GM12878 (cell line): ENCODE measurements at regions not wholly inside any gene's neighbourhood (a gene's known extent, or its start where the extent isn't known, plus 50 kb on each side); places are given as distances from the start of the nearest gene placed in this dataset.

ENCODE experiments used
- CREB1 ChIP-seq: IDR thresholded peaks from 2 replicates; pipeline ENCODE4 v1.6.1; 2012; ENCODE audit warnings: low read depth, mild to moderate bottlenecking, inconsistent platforms
- EP300 ChIP-seq, 2 experiments: fragments of 150-350 bp in 1 of 2; IDR thresholded peaks; 2 replicates each; pipeline ENCODE4 v1.6.1; 2011 to 2012; ENCODE audit warnings: low read depth in 2 of 2, low read length in 2 of 2, borderline replicate concordance in 1 of 2, improper control_type of control experiment in 1 of 2, inconsistent platforms in 1 of 2; ENCODE audit not compliant: control insufficient read depth in 1 of 2
- ESRRA ChIP-seq: IDR thresholded peaks from 2 replicates; pipeline ENCODE4 v1.6.1; 2012; ENCODE audit warnings: mild to moderate bottlenecking, low read length, improper control_type of control experiment
- GABPA ChIP-seq: IDR thresholded peaks from 2 replicates; pipeline ENCODE4 v1.6.1; 2014; ENCODE audit warnings: antibody characterized with exemption, low read depth, mild to moderate bottlenecking, inconsistent platforms
- NBN ChIP-seq: fragments of 450-650 bp; IDR thresholded peaks from 2 replicates; pipeline ENCODE4 v1.6.1; 2016
- NFYB ChIP-seq: IDR thresholded peaks from 2 replicates; pipeline ENCODE4 v1.6.1; 2011; ENCODE audit warnings: low read depth, mild to moderate bottlenecking, low read length, improper control_type of control experiment, moderate library complexity; ENCODE audit not compliant: insufficient read depth
- TF ChIP-seq, protein P1 (sequence below): IDR thresholded peaks from 2 replicates; pipeline ENCODE4 v1.6.1; 2011; ENCODE audit warnings: mild to moderate bottlenecking, low read depth, low read length, moderate library complexity; ENCODE audit not compliant: insufficient replicate concordance
- TF ChIP-seq, protein P2 (sequence below): IDR thresholded peaks from 2 replicates; pipeline ENCODE4 v1.6.1; 2012; ENCODE audit warnings: mild to moderate bottlenecking, low read depth, low read length
- TF ChIP-seq, protein P3 (sequence below), 3 experiments: IDR thresholded peaks in 2 of 3; conservative IDR thresholded peaks in 1 of 3; 2 replicates each; pipeline ENCODE4 v1.5.1; 2011; ENCODE audit warnings: low read depth in 3 of 3, low read length in 3 of 3, mild to moderate bottlenecking in 3 of 3, control low read depth in 2 of 3, moderate library complexity in 2 of 3, inconsistent platforms in 1 of 3, mixed read lengths in 1 of 3; ENCODE audit not compliant: control insufficient read depth in 2 of 3, insufficient read depth in 1 of 3; ENCODE audit errors: extremely low read depth in 1 of 3

DNA sequence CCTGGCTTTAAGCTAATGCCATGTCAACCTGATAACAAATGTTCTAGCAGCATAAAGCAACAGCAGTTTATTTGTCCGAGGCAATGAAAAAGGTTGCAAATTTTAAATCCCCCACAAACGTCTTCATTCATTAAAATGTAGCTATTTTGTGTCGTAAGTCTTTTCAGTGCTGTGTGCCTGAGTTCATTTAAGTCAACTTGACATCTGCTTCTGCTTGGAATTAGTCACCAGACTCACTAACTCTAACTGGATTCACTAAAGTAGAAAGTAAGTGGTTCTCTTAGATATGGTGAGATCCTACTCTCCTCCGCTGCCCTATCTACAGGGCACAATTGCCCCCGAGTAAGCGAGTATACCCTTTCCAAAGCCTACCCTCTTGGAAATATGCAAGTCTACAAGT is 118.4 kb upstream of the CHRM3 start:
- TF ChIP-seq ESRRA = no peak
- TF ChIP-seq, protein P1, sequence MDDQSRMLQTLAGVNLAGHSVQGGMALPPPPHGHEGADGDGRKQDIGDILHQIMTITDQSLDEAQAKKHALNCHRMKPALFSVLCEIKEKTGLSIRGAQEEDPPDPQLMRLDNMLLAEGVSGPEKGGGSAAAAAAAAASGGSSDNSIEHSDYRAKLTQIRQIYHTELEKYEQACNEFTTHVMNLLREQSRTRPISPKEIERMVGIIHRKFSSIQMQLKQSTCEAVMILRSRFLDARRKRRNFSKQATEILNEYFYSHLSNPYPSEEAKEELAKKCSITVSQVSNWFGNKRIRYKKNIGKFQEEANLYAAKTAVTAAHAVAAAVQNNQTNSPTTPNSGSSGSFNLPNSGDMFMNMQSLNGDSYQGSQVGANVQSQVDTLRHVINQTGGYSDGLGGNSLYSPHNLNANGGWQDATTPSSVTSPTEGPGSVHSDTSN = no peak
- TF ChIP-seq, protein P2, sequence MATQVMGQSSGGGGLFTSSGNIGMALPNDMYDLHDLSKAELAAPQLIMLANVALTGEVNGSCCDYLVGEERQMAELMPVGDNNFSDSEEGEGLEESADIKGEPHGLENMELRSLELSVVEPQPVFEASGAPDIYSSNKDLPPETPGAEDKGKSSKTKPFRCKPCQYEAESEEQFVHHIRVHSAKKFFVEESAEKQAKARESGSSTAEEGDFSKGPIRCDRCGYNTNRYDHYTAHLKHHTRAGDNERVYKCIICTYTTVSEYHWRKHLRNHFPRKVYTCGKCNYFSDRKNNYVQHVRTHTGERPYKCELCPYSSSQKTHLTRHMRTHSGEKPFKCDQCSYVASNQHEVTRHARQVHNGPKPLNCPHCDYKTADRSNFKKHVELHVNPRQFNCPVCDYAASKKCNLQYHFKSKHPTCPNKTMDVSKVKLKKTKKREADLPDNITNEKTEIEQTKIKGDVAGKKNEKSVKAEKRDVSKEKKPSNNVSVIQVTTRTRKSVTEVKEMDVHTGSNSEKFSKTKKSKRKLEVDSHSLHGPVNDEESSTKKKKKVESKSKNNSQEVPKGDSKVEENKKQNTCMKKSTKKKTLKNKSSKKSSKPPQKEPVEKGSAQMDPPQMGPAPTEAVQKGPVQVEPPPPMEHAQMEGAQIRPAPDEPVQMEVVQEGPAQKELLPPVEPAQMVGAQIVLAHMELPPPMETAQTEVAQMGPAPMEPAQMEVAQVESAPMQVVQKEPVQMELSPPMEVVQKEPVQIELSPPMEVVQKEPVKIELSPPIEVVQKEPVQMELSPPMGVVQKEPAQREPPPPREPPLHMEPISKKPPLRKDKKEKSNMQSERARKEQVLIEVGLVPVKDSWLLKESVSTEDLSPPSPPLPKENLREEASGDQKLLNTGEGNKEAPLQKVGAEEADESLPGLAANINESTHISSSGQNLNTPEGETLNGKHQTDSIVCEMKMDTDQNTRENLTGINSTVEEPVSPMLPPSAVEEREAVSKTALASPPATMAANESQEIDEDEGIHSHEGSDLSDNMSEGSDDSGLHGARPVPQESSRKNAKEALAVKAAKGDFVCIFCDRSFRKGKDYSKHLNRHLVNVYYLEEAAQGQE = no peak
- TF ChIP-seq NFYB = no peak
- TF ChIP-seq EP300 (IDR thresholded peaks at IDR 0.05; ENCODE audit: borderline replicate concordance in 1 of 2, control insufficient read depth in 1 of 2, low read depth in 2 of 2, low read length in 2 of 2) = no peak
- TF ChIP-seq GABPA = no peak
- TF ChIP-seq, protein P3, sequence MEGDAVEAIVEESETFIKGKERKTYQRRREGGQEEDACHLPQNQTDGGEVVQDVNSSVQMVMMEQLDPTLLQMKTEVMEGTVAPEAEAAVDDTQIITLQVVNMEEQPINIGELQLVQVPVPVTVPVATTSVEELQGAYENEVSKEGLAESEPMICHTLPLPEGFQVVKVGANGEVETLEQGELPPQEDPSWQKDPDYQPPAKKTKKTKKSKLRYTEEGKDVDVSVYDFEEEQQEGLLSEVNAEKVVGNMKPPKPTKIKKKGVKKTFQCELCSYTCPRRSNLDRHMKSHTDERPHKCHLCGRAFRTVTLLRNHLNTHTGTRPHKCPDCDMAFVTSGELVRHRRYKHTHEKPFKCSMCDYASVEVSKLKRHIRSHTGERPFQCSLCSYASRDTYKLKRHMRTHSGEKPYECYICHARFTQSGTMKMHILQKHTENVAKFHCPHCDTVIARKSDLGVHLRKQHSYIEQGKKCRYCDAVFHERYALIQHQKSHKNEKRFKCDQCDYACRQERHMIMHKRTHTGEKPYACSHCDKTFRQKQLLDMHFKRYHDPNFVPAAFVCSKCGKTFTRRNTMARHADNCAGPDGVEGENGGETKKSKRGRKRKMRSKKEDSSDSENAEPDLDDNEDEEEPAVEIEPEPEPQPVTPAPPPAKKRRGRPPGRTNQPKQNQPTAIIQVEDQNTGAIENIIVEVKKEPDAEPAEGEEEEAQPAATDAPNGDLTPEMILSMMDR (IDR thresholded peaks at IDR 0.05 in 2 of 3, conservative IDR thresholded peaks at IDR 0.05 in 1 of 3; ENCODE audit: control insufficient read depth in 2 of 3, extremely low read depth in 1 of 3, insufficient read depth in 1 of 3, low read depth in 3 of 3, low read length in 3 of 3) = no peak
- no peak for TF ChIP-seq CREB1
- no peak for TF ChIP-seq NBN
